Superior temporal gyrus (tissue), 1 donor: ENCODE measurements at regions not wholly inside any gene's neighbourhood (a gene's known extent, or its start where the extent isn't known, plus 50 kb on each side); places are given as distances from the start of the nearest gene placed in this dataset.

Source experiments
- DNase-seq: peaks from one replicate; pipeline ENCODE4 v3.0.0-alpha.2; 2016; ENCODE audit errors: extremely low spot score

GRCh38 chr1:217373761-217374701, 256.9 kb downstream of the GPATCH2 start:
- DNase-seq = no peak

DNA sequence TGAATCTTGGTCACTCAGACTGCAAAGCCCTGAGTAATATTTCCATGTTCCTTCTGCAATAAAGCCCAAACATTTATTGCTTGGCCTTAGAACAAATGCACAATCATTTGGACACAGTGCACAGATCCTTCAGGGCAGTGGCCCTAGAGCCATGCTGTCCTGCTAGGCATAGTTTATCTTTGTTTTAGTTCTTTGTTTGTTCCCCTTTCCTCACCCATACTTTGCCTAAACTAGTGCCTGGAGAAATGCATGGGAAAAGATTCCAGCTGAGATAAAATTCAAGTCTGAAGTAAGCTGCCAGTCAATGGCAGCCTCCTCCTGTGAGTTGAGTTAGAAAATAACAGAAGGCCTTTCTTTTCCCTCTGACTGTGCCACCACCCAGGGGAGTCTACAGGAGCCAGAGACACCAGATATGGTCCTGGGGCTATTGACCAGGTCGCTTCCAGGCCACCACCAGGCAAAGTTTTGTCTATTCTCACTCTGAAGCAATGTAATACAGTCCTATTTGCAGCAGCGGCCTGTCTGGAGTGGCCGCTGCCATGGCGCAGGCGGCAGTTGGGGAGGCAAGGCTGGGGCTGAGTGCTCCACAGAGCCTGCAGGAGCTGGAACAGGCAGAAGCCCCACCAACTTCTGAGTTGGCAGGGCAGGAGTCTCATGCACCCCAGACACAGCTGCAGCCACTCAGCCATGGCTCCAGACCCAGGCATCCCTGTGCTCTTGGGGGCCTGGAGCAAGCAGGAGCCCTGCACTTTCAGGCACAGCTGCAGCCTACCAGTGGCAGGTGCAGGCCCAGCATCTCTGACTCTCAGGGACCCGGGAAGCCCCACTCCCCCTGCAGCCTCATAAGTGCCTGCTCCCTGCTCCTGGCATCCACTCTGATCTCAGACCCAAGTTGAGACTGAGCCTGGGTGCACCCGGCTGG, 258.6 kb downstream of the GPATCH2 start:
- no peak for DNase-seq

- DNase-seq = no peak
Observed at GRCh38 chr1:217370757-217371156, 260.1 kb downstream of the GPATCH2 start.

GRCh38 chr1:217369996-217370551, 260.8 kb downstream of the GPATCH2 start:
- no peak for DNase-seq

DNA sequence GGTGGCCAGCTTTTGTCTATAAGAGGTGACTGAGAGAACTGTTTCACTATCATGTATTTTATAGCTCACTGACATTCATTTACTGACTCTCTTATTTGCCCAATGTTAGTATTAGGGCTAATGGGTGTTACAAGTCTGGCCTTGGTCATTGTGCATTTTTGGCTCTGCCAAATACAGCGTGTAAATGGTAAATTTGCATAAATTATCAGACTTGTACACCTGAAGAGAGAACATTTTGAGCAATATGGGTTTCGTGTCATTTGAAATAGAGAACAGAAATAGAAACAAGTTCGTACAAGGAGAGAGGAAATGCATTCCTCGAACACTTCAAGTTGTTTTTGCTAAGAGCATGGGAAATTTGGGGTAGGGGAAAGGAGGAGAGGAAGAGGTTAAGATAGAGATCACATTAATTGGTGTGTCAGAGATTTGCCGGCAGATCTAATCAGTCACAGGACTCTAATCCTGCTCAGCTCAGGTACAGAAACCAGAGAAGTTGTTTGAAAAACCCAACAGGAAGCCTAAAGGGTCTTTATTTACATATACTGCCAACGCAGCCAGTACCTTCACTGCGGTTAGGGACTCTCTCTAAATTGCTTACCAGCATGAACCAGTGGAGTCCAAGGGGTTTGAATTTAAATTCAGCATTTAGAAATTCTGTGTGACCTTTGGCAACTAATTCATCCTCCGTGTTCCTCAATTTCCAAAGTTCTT, 261.5 kb downstream of the GPATCH2 start:
- DNase-seq = no peak

- DNase-seq = no peak
Observed at GRCh38 chr1:217364220-217364619, 266.7 kb downstream of the GPATCH2 start.

DNA sequence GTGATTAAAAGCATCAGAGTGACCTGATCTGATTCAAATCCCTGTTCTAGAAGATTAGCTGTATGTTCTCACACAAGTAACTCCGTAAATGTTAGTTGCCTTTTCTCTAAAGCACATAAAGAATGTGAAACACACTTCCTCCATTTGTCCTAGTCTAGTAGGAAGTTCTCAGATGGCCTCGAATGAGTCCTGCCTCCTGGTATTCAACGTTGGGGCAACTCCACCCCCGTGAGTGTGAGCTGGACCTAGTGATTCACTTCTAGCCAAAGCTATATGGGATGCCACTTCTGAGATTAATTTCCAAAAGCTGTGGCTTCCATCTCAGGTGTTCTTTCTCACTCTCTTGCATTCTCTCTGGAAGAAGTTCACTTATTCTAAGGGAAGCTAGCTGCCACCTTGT, 267.6 kb downstream of the GPATCH2 start:
- DNase-seq = no peak

DNA sequence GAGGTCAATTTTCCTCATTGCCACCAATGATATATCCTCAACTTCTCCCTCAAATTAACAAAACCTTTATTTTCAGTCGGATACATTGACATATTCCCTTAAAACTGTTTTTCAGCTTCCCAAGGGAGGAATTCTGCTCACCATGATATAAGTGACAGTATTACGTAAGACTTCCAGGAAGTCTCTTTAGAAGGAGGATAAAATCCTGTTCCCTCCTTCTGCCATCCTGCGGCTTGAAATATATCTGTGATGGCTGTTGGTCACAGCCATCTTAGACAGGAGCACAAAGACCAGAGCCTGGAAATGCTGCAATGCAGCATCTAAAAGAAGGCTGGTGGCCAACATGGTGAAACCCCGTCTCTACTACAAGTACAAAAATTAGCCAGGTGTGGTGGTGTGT, 270.4 kb downstream of the GPATCH2 start:
- no peak for DNase-seq

GRCh38 chr1:217354895-217355294, 276.0 kb downstream of the GPATCH2 start:
- no peak for DNase-seq

DNA sequence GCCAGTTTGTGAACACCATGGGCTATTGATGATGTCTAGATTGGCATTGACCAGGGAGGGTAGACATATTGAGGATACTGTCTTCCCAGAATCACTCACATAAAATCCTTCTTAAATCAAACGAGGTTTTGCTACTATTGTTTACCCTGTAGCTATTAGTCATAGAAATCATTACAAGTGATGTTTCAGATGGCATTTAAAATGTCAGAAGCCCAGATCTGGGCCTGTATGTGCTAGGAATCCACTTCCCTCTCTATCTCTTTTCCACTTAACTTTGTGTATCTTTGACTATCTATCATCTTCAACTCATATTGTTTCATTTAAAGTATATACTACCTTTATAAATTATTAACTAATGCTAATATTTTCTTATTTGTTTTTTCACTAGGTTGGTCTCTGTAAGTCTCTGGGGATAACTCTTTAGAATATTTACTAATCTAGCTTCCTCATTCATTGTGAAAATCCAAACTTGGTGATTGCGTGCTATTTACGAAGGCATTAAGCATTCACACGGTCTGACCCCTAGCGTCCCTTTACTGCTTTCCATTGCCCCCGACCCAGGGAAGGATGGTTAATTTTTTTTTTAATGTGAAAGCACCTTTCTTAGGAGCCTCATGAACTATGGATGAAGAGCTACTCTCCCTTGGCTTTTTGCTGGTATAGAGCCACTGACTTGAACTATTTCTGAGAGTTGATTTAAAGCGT, 281.8 kb downstream of the GPATCH2 start:
- DNase-seq = no peak

GRCh38 chr1:217344712-217345111, 286.2 kb downstream of the GPATCH2 start:
- DNase-seq = no peak

GRCh38 chr1:217343907-217344306, 287.0 kb downstream of the GPATCH2 start:
- no peak for DNase-seq

- no peak for DNase-seq
Observed at GRCh38 chr1:217342105-217342504, 288.8 kb downstream of the GPATCH2 start.

DNA sequence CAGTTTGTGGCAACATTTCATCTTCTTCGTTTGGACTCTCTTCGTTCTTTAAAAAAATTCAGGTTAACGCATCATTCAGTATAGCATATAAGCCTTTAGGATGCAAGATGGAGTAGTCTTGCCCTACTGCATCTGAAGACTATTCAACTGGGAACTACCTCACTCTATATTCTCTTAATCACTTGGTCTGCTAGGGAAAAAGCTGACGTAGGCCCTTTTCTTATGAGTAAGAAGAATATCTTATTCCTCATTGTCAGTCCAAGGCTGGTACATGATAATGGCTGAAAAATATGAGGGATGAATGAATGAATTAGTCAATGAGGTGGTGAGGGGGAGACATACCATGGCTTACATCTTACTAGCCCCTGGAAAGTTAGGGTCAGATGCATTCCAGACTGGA, 294.2 kb downstream of the GPATCH2 start:
- no peak for DNase-seq

DNA sequence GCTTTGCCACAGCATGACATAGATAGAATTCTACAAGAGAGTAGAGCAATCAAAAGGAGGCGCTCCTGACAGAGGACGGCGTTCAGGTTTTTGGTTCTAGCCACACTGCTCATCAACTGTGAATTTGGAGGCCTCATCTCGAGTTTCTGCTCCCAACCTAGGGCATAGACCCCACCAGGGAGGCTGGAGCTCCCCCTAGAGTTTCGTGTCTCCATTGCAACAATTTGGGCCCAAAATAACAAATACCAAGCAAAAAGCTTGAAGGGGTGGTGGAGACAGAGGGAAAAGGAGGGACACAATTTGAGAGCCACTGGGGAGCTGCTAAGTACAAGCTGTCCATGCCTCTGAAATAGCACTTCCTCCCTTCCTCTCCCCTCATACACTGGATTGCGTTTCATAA, 297.0 kb downstream of the GPATCH2 start:
- peak; percentile 56 for DNase-seq

DNA sequence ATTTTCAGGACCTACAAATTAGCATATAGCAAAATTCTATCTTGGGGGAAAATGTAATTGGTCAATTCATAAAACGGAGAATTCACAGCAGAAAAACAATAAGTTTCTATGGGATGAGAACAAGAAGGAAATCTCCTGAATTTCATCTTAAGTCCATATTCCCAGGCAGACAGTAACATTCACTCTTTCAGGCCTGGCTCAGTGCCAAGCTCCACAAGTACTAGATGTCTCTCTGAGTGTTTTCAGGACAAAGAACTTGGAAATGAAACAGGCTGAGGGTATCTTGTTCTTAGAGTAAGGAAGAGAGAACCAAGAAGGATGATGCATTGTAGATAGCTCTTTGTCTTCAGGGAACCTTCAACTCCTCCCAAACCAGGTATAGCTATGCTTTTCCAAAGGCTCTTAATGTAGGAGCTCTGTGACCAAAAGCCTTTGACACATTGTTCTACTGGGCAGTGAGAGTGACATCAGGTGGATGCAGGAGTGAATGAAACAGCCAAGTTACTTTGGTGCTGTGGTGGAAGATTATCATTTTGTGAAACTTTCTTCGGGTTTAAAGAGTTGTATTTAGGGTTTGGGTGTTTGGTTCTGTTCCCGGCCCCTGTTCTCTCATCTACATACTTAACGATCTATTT, 298.3 kb downstream of the GPATCH2 start:
- no peak for DNase-seq

GRCh38 chr1:217331698-217332097, 299.2 kb downstream of the GPATCH2 start:
- DNase-seq = no peak

DNA sequence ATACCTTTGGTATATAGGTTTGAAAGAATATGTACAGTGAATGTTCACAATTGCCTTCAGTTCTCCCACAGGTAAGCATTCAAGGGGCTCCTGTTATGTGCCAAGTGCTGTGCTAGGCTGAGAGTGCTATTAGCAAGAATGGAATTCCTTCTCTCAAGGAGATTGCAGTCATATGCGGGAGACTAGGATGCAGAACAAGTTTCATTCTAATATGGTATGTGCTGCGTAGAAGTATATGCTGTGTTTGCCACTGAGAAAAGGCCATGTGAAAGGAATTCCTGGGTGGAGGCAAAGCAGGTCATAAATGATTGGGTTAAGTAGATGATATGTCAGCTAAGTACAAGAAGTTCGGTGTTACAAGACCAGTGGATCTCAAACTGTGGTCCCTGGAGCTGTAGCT, 303.0 kb downstream of the GPATCH2 start:
- DNase-seq = no peak

DNA sequence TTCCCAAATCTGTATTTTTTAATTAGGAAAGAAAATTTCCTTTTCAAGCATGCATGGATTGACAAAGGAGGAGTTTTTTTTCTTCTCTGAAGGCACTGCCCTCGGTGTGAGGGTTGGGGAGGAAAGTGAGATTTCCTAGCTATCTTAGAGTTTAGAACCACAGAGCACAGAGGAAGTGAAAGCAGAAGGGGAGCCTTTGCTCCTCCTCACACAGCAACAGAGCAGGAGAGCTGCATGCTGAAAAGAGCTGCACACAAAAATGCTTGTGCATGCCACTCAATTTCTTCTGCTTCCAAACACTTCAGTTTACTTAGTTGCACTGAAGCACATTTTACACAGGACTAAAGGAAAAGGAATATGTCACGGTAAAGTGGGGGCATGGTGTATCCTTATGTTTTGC, 308.1 kb downstream of the GPATCH2 start:
- no peak for DNase-seq

DNA sequence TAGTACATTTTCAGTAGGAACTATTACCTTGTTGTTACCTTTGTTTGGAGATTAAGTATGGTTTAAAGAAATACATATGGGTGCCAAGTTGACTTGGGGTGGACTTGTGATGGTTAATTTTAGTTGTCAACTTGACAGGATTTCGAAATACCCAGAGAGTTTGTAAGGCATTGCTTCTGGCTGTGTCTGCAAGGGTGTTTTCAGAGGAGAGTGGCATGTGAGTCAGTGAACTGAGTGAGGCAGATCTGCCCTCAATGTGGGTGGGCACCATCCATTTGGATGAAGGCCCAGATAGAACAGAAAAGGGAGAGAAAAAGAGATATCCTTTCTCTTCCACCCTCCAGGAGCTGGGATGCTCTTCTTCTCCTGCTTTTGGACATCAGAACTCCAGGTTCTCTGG, 315.5 kb downstream of the GPATCH2 start:
- no peak for DNase-seq

DNA sequence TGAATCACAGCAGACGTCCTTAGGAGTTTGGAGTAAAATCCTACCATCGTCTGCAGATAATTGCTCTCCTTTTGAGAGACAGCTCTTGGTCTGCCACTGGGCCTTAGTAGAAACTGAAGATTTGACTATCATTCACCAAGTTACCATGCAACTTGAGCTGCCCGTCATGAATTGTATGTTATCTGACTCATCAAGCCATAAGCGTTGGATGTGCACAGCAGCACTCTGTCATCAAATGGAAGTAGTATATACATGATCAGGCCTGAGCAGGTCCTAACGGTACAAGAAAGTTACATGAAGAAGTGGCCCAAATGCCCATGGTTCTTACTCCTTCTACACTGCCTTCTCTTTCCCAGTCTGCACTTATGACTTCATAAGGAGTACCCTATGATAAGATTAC, 317.8 kb downstream of the GPATCH2 start:
- DNase-seq = no peak
